ENCODE measurements at regions not wholly inside any gene's neighbourhood (a gene's known extent, or its start where the extent isn't known, plus 50 kb on each side); places are given as distances from the start of the nearest gene placed in this dataset.
"Not testable (repeated sequence)": the region's sequence is repeated elsewhere in the genome, so short reads cannot be mapped to it uniquely, and the experiment has no call there.

DNA sequence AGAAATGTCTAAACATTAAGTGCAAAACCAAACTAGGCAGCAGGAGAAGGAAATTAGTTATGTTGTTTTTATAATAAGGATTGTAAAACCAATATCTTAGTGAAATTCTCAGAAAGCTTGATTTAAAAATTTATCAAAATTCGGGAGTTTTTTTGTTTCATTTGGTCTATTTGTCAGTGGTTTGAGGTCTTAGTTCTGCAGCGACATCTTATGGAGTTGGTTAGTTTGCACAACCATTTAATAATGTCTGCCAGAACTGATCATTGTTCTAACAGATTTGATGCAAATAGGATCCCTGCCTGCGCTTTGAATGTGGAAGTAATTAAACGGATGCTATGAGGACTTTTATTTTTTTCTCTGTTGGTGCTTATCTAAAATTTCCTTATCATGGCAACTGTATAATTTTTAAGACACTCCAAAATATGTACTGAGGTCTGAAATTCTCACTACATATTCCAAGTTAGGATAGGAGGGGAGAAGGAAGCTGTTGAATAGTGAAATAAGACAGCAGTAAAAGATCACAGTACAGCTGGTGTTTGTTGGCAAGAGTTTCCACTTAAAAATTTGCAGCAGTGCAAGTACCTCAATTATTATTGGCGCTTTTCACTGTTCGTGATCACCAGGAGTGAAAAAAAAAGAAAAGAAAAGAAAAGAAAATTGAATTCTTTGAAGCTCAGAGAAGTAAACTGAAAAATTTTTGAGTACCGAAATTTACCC is 2521.4 kb downstream of the ARAP2 start:
- Histone ChIP-seq H3K4me3 (replicated peaks; ENCODE audit: low read depth, low read length) (no peak overlapping the region), H3K36me3 (ENCODE audit: control insufficient read depth, insufficient read depth, low read length) (no peaks in the 10 kb centered on the region), H3K27me3 (replicated peaks; ENCODE audit: control insufficient read depth, insufficient read depth, low read length) (no peaks in the 10 kb centered on the region)
- TF ChIP-seq, protein P1, sequence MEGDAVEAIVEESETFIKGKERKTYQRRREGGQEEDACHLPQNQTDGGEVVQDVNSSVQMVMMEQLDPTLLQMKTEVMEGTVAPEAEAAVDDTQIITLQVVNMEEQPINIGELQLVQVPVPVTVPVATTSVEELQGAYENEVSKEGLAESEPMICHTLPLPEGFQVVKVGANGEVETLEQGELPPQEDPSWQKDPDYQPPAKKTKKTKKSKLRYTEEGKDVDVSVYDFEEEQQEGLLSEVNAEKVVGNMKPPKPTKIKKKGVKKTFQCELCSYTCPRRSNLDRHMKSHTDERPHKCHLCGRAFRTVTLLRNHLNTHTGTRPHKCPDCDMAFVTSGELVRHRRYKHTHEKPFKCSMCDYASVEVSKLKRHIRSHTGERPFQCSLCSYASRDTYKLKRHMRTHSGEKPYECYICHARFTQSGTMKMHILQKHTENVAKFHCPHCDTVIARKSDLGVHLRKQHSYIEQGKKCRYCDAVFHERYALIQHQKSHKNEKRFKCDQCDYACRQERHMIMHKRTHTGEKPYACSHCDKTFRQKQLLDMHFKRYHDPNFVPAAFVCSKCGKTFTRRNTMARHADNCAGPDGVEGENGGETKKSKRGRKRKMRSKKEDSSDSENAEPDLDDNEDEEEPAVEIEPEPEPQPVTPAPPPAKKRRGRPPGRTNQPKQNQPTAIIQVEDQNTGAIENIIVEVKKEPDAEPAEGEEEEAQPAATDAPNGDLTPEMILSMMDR (IDR thresholded peaks at IDR 0.05; ENCODE audit: insufficient read depth, low read length, poor library complexity, severe bottlenecking) = no peak
- no peak for DNase-seq (ENCODE audit: extremely low read depth, insufficient read length)

DNA sequence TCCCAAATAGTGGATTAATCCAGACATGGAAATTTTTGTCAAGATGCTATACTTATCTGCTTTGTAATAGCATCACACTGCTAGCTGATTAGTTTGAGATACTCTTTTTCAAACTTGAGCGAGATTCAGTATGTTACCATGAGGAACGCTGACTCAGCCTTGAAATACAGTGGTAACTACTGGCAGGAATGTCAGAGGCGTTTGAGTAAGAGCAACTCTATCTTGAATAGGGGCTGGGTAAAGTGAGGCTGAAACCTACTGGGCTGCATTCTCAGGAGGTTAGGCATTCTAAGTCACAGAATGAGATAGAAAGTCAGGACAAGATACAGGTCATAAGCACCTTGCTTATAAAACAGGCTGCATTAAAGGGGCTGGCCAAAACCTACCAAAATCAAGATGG is 2519.6 kb downstream of the ARAP2 start:
- H3K4me3 ChIP-seq (replicated peaks; ENCODE audit: low read depth, low read length) = no peak overlapping the region
- H3K36me3 ChIP-seq (ENCODE audit: control insufficient read depth, insufficient read depth, low read length) = no peaks in the 10 kb centered on the region
- TF ChIP-seq, protein P1 (IDR thresholded peaks at IDR 0.05; ENCODE audit: insufficient read depth, low read length, poor library complexity, severe bottlenecking) = no peak
- no peak for DNase-seq (ENCODE audit: extremely low read depth, insufficient read length)
- H3K27me3 ChIP-seq (replicated peaks; ENCODE audit: control insufficient read depth, insufficient read depth, low read length) = no peaks in the 10 kb centered on the region

DNA sequence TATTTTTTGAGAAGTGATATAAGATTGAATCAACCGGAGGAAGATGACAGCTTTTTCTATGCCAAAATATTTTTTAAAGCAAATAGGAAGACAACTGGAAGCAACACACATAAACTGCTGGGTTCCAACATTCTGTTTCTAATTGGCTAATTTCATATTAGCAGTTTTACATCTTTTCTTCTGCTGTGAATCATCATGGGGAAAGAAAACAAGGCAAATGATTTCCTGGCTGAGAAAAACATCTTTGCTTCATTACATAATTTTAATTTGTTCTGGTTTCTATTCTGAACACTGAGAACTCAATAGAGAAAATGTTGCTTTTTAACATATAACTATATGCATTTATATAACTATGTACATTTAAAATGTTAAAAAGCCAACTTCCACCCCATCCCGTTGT is 2518.5 kb downstream of the ARAP2 start:
- Histone ChIP-seq H3K4me3 (replicated peaks; ENCODE audit: low read depth, low read length) (no peak overlapping the region), H3K27me3 (replicated peaks; ENCODE audit: control insufficient read depth, insufficient read depth, low read length) (no peaks in the 10 kb centered on the region), H3K36me3 (ENCODE audit: control insufficient read depth, insufficient read depth, low read length) (no peaks in the 10 kb centered on the region)
- DNase-seq (ENCODE audit: extremely low read depth, insufficient read length) = no peak
- TF ChIP-seq, protein P1 (IDR thresholded peaks at IDR 0.05; ENCODE audit: insufficient read depth, low read length, poor library complexity, severe bottlenecking) = no peak

DNA sequence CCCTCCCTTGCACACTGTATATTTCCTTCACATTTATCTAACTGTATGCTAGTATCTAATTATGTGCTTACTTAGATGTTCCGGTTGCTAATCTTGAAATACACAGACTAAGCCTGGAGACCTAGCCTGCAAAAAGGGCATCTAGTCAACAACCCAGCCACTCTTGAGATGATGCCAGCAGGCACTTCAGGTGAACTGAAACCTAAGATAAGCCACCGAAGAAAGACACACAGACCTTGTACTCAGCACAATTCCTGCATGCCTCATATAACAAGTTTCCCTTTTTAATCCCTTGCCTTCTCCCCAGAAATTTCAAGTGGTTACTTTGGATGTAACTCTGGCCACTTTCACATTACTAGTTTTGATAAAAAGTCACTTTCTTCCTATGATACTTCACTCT is 2506.6 kb downstream of the ARAP2 start:
- TF ChIP-seq, protein P1 (IDR thresholded peaks at IDR 0.05; ENCODE audit: insufficient read depth, low read length, poor library complexity, severe bottlenecking) = no peak
- DNase-seq (ENCODE audit: extremely low read depth, insufficient read length) = no peak
- no peaks in the 10 kb centered on the region for H3K27me3 ChIP-seq (replicated peaks; ENCODE audit: control insufficient read depth, insufficient read depth, low read length)
- no peaks in the 10 kb centered on the region for H3K36me3 ChIP-seq (ENCODE audit: control insufficient read depth, insufficient read depth, low read length)
- no peak overlapping the region for H3K4me3 ChIP-seq (replicated peaks; ENCODE audit: low read depth, low read length)

DNA sequence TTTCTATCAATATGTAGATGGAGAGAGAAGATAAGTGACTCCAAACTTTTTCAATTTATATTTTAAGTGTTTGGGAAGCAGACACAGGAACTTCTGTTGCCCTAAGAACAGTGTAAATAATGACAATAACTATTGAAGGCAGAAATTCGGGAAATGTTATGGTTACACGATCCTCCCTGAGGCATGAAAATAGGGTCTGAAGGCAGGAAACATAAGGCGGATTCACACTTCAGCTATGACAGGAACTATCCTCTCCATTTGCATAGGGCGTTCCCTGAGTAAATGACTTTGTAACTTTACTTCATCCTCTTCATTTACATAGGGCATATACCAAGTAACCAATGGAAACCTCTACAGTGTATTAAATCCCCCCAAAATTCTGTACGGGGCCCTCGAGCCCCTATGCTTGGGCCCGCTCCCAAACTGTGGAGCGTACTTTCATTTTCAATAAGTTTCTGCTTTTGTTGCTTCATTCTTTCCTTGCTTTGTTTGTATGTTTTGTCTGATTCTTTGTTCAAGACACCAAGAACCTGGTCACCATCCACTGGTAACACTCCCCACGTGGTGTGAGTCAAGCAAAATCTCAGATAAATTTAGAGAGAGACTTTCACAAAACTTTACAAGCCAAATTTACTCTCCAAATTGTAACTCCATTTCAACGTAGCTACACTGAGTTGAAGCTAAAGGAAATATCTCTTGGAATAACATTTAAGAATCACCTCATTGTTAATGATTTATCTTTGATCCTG is 2504.3 kb downstream of the ARAP2 start:
- H3K4me3 ChIP-seq (replicated peaks; ENCODE audit: low read depth, low read length) = no peak overlapping the region
- no peaks in the 10 kb centered on the region for H3K27me3 ChIP-seq (replicated peaks; ENCODE audit: control insufficient read depth, insufficient read depth, low read length)
- H3K36me3 ChIP-seq (ENCODE audit: control insufficient read depth, insufficient read depth, low read length) = no peaks in the 10 kb centered on the region
- TF ChIP-seq, protein P1 (IDR thresholded peaks at IDR 0.05; ENCODE audit: insufficient read depth, low read length, poor library complexity, severe bottlenecking) = no peak
- no peak for DNase-seq (ENCODE audit: extremely low read depth, insufficient read length)

DNA sequence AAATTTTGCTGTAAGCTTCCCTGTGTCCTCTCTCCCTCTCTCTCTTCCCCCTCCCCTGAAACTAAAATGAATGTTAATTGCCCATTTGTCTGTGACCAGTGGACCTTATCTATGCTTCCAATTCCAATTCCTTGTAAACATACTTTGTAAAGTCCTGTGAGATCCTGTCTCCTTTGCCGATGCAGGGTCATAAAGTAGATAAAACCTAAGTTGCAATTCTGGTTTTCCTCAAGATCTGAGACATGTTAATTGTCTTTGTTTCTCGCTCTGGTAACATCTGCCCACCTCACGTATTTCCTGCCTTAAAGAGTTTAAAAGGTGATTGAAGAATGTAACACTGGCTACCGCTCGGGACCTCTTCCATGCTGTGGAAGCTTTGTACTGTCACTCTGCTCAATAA is 2503.4 kb downstream of the ARAP2 start:
- H3K36me3 ChIP-seq (ENCODE audit: control insufficient read depth, insufficient read depth, low read length); H3K27me3 ChIP-seq (replicated peaks; ENCODE audit: control insufficient read depth, insufficient read depth, low read length); DNase-seq (ENCODE audit: extremely low read depth, insufficient read length); H3K4me3 ChIP-seq (replicated peaks; ENCODE audit: low read depth, low read length): not testable (repeated sequence)
